Thyroid gland (tissue), 4 donors: ENCODE measurements at regions not wholly inside any gene's neighbourhood (a gene's known extent, or its start where the extent isn't known, plus 50 kb on each side); places are given as distances from the start of the nearest gene placed in this dataset.

Source experiments
- DNase-seq, 2 donors: peaks; one replicate each; pipeline ENCODE4 v3.0.0-alpha.2; 2019
- H3K27ac ChIP-seq, 3 donors: fragments of 200-600 bp; sonication (generic); 1 replicate in 2 of 3; 2 replicates in 1 of 3; pipeline ENCODE4 v1.5.1; 2016 to 2019; ENCODE audit warnings: mild to moderate bottlenecking in 1 of 3, moderate library complexity in 1 of 3
- H3K27me3 ChIP-seq: fragments of 200-600 bp; sonication (generic); one replicate; pipeline ENCODE4 v1.5.1; 2019
- H3K36me3 ChIP-seq, 2 donors: fragments of 200-600 bp; sonication (generic); one replicate each; pipeline ENCODE4 v1.5.1; 2016 to 2019
- H3K4me1 ChIP-seq, 2 donors: fragments of 200-600 bp; sonication (generic); one replicate each; pipeline ENCODE4 v1.5.1; 2017 to 2019
- H3K4me3 ChIP-seq, 3 donors: fragments of 200-600 bp; sonication (generic); replicated peaks in 1 of 3; 1 replicate in 2 of 3; 2 replicates in 1 of 3; pipeline ENCODE4 v1.5.1; 2016; ENCODE audit warnings: mild to moderate bottlenecking in 1 of 3
- H3K9me3 ChIP-seq: fragments of 200-600 bp; sonication (generic); one replicate; pipeline ENCODE4 v1.5.1; 2017
- POLR2A ChIP-seq, 2 donors: fragments of 450-650 bp; IDR thresholded peaks; one replicate each; pipeline ENCODE4 v1.6.1; 2017; ENCODE audit warnings: antibody characterized with exemption in 2 of 2, mild to moderate bottlenecking in 2 of 2, moderate library complexity in 1 of 2
- WGBS, 2 donors: methylation state at CpG; one replicate each; pipeline ENCODE4 v1.1.5; 2017; 5-methylcytosine and 5-hydroxymethylcytosine counted together
- intact Hi-C: fragments of 100-400 bp; cut with DNase I; formaldehyde crosslinking; loops from one replicate; pipeline ENCODE4 v1.15.1; 2023
- TF ChIP-seq, protein P1 (sequence below), 6 experiments: fragments of 200-600 bp in 3 of 6; fragments of 450-650 bp in 3 of 6; sonication (generic) in 3 of 6; IDR thresholded peaks; one replicate each; pipeline ENCODE4 v1.5.1; 2016 to 2019; ENCODE audit warnings: antibody characterized with exemption in 6 of 6, mild to moderate bottlenecking in 2 of 6, inconsistent platforms in 1 of 6, moderate library complexity in 1 of 6

GRCh38 chr11:23759489-23759888, 737.4 kb upstream of the LUZP2 start:
- no peaks in the 10 kb centered on the region for H3K27me3 ChIP-seq
- intact Hi-C loops, result no loop called here
- no peaks in the 10 kb centered on the region for H3K4me1 ChIP-seq
- H3K4me3 ChIP-seq, result no peak overlapping the region
- H3K9me3 ChIP-seq, result no peaks in the 10 kb centered on the region
- WGBS, 2 donors, result 53 to 66% methylated on average over 2 of the region's 2 CpGs
- TF ChIP-seq, protein P1, sequence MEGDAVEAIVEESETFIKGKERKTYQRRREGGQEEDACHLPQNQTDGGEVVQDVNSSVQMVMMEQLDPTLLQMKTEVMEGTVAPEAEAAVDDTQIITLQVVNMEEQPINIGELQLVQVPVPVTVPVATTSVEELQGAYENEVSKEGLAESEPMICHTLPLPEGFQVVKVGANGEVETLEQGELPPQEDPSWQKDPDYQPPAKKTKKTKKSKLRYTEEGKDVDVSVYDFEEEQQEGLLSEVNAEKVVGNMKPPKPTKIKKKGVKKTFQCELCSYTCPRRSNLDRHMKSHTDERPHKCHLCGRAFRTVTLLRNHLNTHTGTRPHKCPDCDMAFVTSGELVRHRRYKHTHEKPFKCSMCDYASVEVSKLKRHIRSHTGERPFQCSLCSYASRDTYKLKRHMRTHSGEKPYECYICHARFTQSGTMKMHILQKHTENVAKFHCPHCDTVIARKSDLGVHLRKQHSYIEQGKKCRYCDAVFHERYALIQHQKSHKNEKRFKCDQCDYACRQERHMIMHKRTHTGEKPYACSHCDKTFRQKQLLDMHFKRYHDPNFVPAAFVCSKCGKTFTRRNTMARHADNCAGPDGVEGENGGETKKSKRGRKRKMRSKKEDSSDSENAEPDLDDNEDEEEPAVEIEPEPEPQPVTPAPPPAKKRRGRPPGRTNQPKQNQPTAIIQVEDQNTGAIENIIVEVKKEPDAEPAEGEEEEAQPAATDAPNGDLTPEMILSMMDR (IDR thresholded peaks at IDR 0.05), result no peak
- TF ChIP-seq POLR2A (IDR thresholded peaks at IDR 0.05), result no peak
- H3K27ac ChIP-seq, result no peak overlapping the region
- no peaks in the 10 kb centered on the region for H3K36me3 ChIP-seq
- DNase-seq, result no peak

GRCh38 chr11:23764286-23764685, 732.6 kb upstream of the LUZP2 start:
- Histone ChIP-seq H3K4me1 (no peaks in the 10 kb centered on the region), H3K9me3 (no peaks in the 10 kb centered on the region), H3K27ac (no peak overlapping the region), H3K4me3 (no peak overlapping the region), H3K27me3 (no peaks in the 10 kb centered on the region), H3K36me3 (no peaks in the 10 kb centered on the region)
- WGBS, 2 donors, result 84 to 90% methylated on average over 2 of the region's 2 CpGs
- no peak for DNase-seq
- TF ChIP-seq, protein P1 (IDR thresholded peaks at IDR 0.05), result no peak
- no peak for TF ChIP-seq POLR2A (IDR thresholded peaks at IDR 0.05)
- intact Hi-C loops, result no loop called here

DNA sequence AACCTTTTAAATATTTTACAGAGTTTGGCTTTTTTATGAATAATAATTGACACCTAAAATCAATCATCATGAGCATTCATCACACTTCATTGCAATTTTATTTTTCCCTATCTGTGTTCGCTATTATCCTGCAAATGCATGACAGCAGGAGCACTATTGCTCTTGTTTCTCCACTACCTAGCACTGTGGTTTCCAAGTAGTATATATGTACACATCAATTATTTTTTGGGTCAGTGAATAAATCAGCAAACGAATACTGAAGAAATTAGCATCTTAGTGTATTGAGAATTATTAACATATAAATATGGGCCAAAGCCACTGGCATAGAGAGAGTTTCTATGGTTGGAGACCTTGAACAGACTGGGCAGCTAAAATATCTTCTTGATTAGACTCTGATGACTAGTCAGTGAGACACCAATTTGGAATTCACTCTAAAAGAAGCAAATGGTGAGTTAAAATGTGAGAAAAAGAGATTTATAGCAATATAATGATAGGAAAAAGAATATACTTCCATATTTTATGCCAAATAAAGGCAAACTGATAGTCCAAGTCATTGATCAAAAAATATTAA, 731.1 kb upstream of the LUZP2 start:
- H3K9me3 ChIP-seq, result no peaks in the 10 kb centered on the region
- no peak for TF ChIP-seq POLR2A (IDR thresholded peaks at IDR 0.05)
- TF ChIP-seq, protein P1 (IDR thresholded peaks at IDR 0.05), result no peak
- H3K4me3 ChIP-seq, result no peak overlapping the region
- WGBS, 2 donors, result 59 to 85% methylated on average over 2 of the region's 2 CpGs
- no peak overlapping the region for H3K27ac ChIP-seq
- H3K4me1 ChIP-seq, result no peaks in the 10 kb centered on the region
- intact Hi-C loops, result no loop called here
- no peaks in the 10 kb centered on the region for H3K27me3 ChIP-seq
- H3K36me3 ChIP-seq, result no peaks in the 10 kb centered on the region
- no peak for DNase-seq

DNA sequence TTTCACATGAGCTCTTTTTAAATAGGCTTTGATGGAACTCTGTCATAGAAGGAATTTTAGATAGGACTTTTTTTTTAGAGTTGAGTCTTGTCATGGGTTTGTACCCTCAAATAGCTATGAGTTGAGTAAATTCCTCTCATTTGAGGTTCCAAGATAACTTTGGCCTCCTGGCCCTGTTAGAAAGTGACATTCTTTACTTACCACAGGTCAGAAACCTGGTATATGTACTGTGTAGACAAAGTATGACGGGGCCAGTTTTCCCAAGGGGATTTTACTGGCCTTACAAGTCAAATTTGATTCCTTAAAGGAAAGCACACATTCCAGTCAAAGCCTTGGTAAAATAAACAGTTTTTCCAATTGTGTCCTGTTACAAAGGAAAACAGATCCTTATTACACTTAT, 729.3 kb upstream of the LUZP2 start:
- intact Hi-C loops, result no loop called here
- H3K9me3 ChIP-seq, result no peaks in the 10 kb centered on the region
- no peaks in the 10 kb centered on the region for H3K4me1 ChIP-seq
- no peak for DNase-seq
- WGBS, 2 donors, result 32 to 47% methylated on average over 1 of the region's 1 CpG
- H3K27ac ChIP-seq, result no peak overlapping the region
- H3K27me3 ChIP-seq, result no peaks in the 10 kb centered on the region
- TF ChIP-seq, protein P1 (IDR thresholded peaks at IDR 0.05), result no peak
- TF ChIP-seq POLR2A (IDR thresholded peaks at IDR 0.05), result no peak
- no peaks in the 10 kb centered on the region for H3K36me3 ChIP-seq
- H3K4me3 ChIP-seq, result no peak overlapping the region

DNA sequence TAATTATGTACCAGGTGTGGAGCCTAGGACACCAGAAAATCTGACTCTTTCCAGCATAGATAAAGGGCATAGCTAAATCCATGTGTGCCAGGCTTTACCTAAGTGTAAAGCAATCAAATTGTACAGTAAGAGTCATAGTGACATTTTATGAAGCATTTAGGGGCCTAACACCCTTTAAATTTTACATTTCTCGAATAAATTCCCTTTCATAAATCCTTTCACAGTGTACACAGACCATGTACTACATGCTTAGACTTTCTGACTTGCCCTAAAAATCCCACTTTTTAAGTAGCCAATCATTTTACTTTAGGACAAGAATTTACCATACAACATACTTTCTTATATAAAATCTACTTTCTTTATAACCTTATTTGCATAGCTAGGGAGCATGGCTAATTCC, 727.6 kb upstream of the LUZP2 start:
- H3K27me3 ChIP-seq, result no peaks in the 10 kb centered on the region
- no peak overlapping the region for H3K4me3 ChIP-seq
- no peaks in the 10 kb centered on the region for H3K9me3 ChIP-seq
- TF ChIP-seq, protein P1 (IDR thresholded peaks at IDR 0.05), result no peak
- no peak for TF ChIP-seq POLR2A (IDR thresholded peaks at IDR 0.05)
- 85 to 94% methylated on average over 1 of the region's 1 CpG for WGBS, 2 donors
- no peak overlapping the region for H3K27ac ChIP-seq
- H3K36me3 ChIP-seq, result no peaks in the 10 kb centered on the region
- no peak for DNase-seq
- H3K4me1 ChIP-seq, result no peaks in the 10 kb centered on the region
- intact Hi-C loops, result no loop called here
